HEK293T (cell line): ENCODE measurements at regions not wholly inside any gene's neighbourhood (a gene's known extent, or its start where the extent isn't known, plus 50 kb on each side); places are given as distances from the start of the nearest gene placed in this dataset.

ENCODE experiments used
- ARNT ChIP-seq: fragments of 450-650 bp; IDR thresholded peaks from 2 replicates; pipeline ENCODE4 v1.6.1; 2017; ENCODE audit warnings: mild to moderate bottlenecking
- BHLHE40 ChIP-seq: fragments of 450-650 bp; IDR thresholded peaks from 2 replicates; pipeline ENCODE4 v1.6.1; 2016; ENCODE audit warnings: mild to moderate bottlenecking, moderate library complexity, borderline replicate concordance
- CTBP1 ChIP-seq: fragments of 450-650 bp; IDR thresholded peaks from 2 replicates; pipeline ENCODE4 v1.6.1; 2016; ENCODE audit warnings: borderline replicate concordance
- ELF4 ChIP-seq: fragments of 450-650 bp; IDR thresholded peaks from 2 replicates; pipeline ENCODE4 v1.6.1; 2017; ENCODE audit warnings: antibody characterized with exemption
- FOXA1 ChIP-seq: fragments of 450-650 bp; IDR thresholded peaks from 2 replicates; pipeline ENCODE4 v1.6.1; 2016; ENCODE audit warnings: mild to moderate bottlenecking
- FOXM1 ChIP-seq: fragments of 450-650 bp; IDR thresholded peaks from 2 replicates; pipeline ENCODE4 v1.6.1; 2017; ENCODE audit warnings: mild to moderate bottlenecking, borderline replicate concordance
- HDGF ChIP-seq: fragments of 450-650 bp; IDR thresholded peaks from 2 replicates; pipeline ENCODE4 v1.6.1; 2017; ENCODE audit warnings: antibody characterized with exemption, borderline replicate concordance
- SUZ12 ChIP-seq: fragments of 450-650 bp; IDR thresholded peaks from 2 replicates; pipeline ENCODE4 v1.6.1; 2016; ENCODE audit warnings: mild to moderate bottlenecking
- TARDBP ChIP-seq: fragments of 450-650 bp; IDR thresholded peaks from 2 replicates; pipeline ENCODE4 v1.6.1; 2016
- TF ChIP-seq, protein P1 (sequence below): fragments of 450-650 bp; IDR thresholded peaks from 2 replicates; pipeline ENCODE4 v1.6.1; 2016

DNA sequence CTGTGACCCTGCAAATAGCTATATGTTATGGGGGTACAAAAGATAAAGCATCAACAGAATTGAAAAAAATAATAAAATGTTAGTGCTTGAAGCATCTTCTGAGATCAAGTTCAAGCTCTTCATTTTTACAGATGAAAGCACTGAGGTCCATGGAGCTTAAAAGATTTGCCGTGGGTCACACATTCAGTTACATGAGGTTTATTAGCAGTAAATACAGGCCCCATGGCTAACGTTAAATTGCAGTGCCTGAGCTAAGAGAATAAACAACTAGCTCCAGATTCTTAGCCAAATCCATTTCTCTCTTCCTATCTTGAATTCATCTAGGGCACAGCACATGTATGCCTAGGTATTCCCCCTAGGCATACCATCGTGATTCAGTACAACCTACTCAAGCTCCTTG, 2052.7 kb upstream of the C9orf72 start:
- no peak for TF ChIP-seq SUZ12
- TF ChIP-seq BHLHE40 = no peak
- TF ChIP-seq, protein P1, sequence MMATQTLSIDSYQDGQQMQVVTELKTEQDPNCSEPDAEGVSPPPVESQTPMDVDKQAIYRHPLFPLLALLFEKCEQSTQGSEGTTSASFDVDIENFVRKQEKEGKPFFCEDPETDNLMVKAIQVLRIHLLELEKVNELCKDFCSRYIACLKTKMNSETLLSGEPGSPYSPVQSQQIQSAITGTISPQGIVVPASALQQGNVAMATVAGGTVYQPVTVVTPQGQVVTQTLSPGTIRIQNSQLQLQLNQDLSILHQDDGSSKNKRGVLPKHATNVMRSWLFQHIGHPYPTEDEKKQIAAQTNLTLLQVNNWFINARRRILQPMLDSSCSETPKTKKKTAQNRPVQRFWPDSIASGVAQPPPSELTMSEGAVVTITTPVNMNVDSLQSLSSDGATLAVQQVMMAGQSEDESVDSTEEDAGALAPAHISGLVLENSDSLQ = no peak
- no peak for TF ChIP-seq HDGF
- TF ChIP-seq ARNT = no peak
- no peak for TF ChIP-seq CTBP1
- TF ChIP-seq FOXA1 = no peak
- TF ChIP-seq FOXM1 = no peak
- TF ChIP-seq ELF4 = no peak
- no peak for TF ChIP-seq TARDBP
